Coronary artery (tissue), 2 donors: ENCODE measurements at regions not wholly inside any gene's neighbourhood (a gene's known extent, or its start where the extent isn't known, plus 50 kb on each side); places are given as distances from the start of the nearest gene placed in this dataset.
"Not testable (repeated sequence)": the region's sequence is repeated elsewhere in the genome, so short reads cannot be mapped to it uniquely, and the experiment has no call there.

Experiments used
- DNase-seq: peaks from one replicate; pipeline ENCODE4 v3.0.0-alpha.2; 2017; ENCODE audit warnings: low spot score
- H3K27ac ChIP-seq, 2 donors: fragments of 200-600 bp; sonication (generic); one replicate each; pipeline ENCODE4 v1.5.1; 2016 to 2019
- H3K4me3 ChIP-seq: fragments of 200-600 bp; sonication (generic); 2 replicates; pipeline ENCODE4 v1.5.1; 2016; ENCODE audit warnings: mild to moderate bottlenecking, moderate library complexity
- CTCF ChIP-seq: fragments of 200-600 bp; sonication (generic); IDR thresholded peaks from one replicate; pipeline ENCODE4 v1.5.1; 2019; ENCODE audit warnings: antibody characterized with exemption

DNA sequence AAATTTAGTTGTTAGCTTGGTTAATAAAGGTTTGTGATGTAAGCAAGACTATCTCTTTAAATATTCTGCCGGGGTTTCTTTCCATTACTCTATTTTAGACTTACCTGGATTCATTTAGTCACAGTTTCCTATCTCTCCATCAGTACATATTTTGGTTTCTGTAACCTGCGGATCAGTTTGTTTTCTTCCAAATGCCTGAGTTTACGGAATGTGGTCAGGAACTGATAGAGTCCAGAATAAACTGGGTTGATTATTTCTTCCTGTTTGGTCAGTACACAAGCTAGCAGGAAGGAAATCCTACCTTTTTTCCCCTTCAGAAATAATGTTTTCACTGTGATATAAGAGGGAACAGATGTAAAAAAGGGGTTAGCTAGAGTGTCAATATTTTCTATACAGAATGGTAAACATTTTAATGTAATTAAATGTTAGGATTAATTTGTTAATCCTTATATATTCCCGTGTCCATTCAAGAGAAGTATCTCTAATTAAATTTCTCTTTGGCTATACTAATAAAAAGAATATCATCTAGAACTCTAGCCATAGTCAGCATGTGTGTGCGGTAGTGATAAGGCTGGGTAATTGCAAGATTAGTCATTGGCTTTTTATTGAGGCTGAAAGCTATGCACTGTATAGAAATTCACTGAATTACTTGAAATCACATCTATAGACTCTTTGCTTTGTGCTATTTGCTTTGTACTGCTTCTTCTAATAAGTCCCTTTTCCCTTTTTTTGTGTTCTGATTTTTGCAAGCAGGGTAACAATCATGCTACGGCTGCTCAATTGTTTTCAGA, 144.7 kb upstream of the ADGRL4 start:
- DNase-seq, result no peak
- TF ChIP-seq CTCF, result no peak
- Histone ChIP-seq H3K27ac (no peak overlapping the region), H3K4me3 (no peak overlapping the region)

DNA sequence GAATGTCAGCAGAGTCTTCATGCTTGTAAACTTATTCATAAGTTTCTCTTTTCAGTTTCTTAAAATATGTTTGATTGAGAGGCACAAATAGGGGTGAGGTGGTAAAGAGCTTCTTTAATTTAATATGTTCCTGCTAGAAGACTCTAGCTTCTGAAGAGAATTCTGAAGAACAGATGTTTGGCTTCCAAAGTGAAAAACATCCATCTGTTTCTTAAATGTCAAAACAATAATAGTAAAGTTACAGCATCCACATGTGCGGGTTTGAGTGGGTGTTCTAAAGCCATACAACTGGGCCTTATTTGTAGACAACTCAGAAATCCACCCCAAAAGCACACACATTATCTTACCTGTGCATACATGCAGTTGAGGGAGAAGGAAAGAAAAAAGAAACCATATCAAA, 144.0 kb upstream of the ADGRL4 start:
- no peak overlapping the region for H3K27ac ChIP-seq
- no peak for DNase-seq
- no peak for TF ChIP-seq CTCF

GRCh38 chr1:79138227-79138626, 131.7 kb upstream of the ADGRL4 start:
- DNase-seq, H3K27ac ChIP-seq, H3K4me3 ChIP-seq: not testable (repeated sequence)

More for the DNA sequence above, 144.0 kb upstream of the ADGRL4 start:
- H3K4me3 ChIP-seq, result no peak overlapping the region

GRCh38 chr1:79133774-79134364, 127.3 kb upstream of the ADGRL4 start:
- Histone ChIP-seq H3K27ac (no peak overlapping the region), H3K4me3 (no peak overlapping the region)
- no peak for DNase-seq
- no peak for TF ChIP-seq CTCF

DNA sequence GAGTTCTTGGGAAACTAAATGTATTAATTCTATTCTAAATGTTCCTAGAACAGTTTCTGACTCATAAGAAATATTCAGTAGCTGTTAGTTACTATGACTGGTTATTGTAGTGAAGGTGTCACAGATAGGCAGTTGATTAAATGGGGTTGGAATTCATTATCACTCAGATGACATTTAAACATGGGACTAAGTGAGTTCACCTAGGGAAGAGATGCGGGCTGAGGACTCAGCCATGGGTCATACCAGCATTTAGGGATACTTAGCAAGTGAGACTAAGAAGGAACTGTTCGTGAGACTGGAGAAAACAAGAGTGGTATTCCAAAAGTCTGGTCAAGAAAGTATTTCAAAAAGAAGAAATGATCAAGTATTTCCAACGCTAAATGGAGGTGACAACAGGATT, 125.1 kb upstream of the ADGRL4 start:
- H3K4me3 ChIP-seq, result no peak overlapping the region
- H3K27ac ChIP-seq, result no peak overlapping the region
- DNase-seq, result no peak
- no peak for TF ChIP-seq CTCF

- no peak overlapping the region for H3K4me3 ChIP-seq
- no peak overlapping the region for H3K27ac ChIP-seq
- no peak for DNase-seq
- TF ChIP-seq CTCF, result no peak
These were observed 123.4 kb upstream of the ADGRL4 start for GRCh38 chr1:79129914-79130313.

GRCh38 chr1:79128722-79129121, 122.2 kb upstream of the ADGRL4 start:
- DNase-seq, result no peak
- Histone ChIP-seq H3K27ac (no peak overlapping the region), H3K4me3 (no peak overlapping the region)
- TF ChIP-seq CTCF, result no peak
